Vagina (tissue), 2 donors: ENCODE measurements at regions not wholly inside any gene's neighbourhood (a gene's known extent, or its start where the extent isn't known, plus 50 kb on each side); places are given as distances from the start of the nearest gene placed in this dataset.

Source experiments
- DNase-seq, 2 donors: peaks; one replicate each; pipeline ENCODE4 v3.0.0-alpha.2; 2017; ENCODE audit errors: extremely low spot score in 2 of 2
- H3K27ac ChIP-seq: fragments of 200-600 bp; sonication (generic); one replicate; pipeline ENCODE4 v1.5.1; 2019
- H3K27me3 ChIP-seq: fragments of 200-600 bp; sonication (generic); one replicate; pipeline ENCODE4 v1.5.1; 2019
- H3K36me3 ChIP-seq, 2 donors: fragments of 200-600 bp; sonication (generic); one replicate each; pipeline ENCODE4 v1.5.1; 2017 to 2019
- H3K4me1 ChIP-seq: fragments of 200-600 bp; sonication (generic); one replicate; pipeline ENCODE4 v1.5.1; 2019
- H3K4me3 ChIP-seq, 2 donors: fragments of 200-600 bp; sonication (generic); 1 replicate in 1 of 2; 2 replicates in 1 of 2; pipeline ENCODE4 v1.5.1; 2016 to 2019
- H3K9me3 ChIP-seq: fragments of 200-600 bp; sonication (generic); one replicate; pipeline ENCODE4 v1.5.1; 2019
- CTCF ChIP-seq, 3 experiments: fragments of 450-650 bp in 2 of 3; fragments of 200-600 bp in 1 of 3; sonication (generic) in 1 of 3; IDR thresholded peaks; one replicate each; pipeline ENCODE4 v1.5.1; 2017 to 2019; ENCODE audit warnings: antibody characterized with exemption in 3 of 3, mild to moderate bottlenecking in 2 of 3, moderate library complexity in 2 of 3
- POLR2A ChIP-seq, 2 donors: fragments of 450-650 bp; IDR thresholded peaks; one replicate each; pipeline ENCODE4 v1.6.1; 2017; ENCODE audit warnings: antibody characterized with exemption in 2 of 2, mild to moderate bottlenecking in 2 of 2, moderate library complexity in 2 of 2
- POLR2AphosphoS5 ChIP-seq, 2 donors: sonication (generic); formaldehyde crosslinking; IDR thresholded peaks; one replicate each; pipeline ENCODE4 v1.9.0; 2017; ENCODE audit warnings: antibody characterized with exemption in 2 of 2, mild to moderate bottlenecking in 2 of 2, low read depth in 1 of 2; ENCODE audit not compliant: insufficient read depth in 1 of 2
- intact Hi-C: fragments of 100-400 bp; cut with DNase I; formaldehyde crosslinking; loops from one replicate; pipeline ENCODE4 v1.15.1; 2023

- Histone ChIP-seq H3K27ac (no peak overlapping the region), H3K4me3 (no peak overlapping the region), H3K9me3 (no peaks in the 10 kb centered on the region), H3K4me1 (no peaks in the 10 kb centered on the region), H3K27me3 (no peaks in the 10 kb centered on the region), H3K36me3 (no peaks in the 10 kb centered on the region)
- intact Hi-C loops: no loop called here
- peak; percentile 82 to 93 for DNase-seq
- no peak for TF ChIP-seq CTCF (IDR thresholded peaks at IDR 0.05)
- TF ChIP-seq POLR2AphosphoS5 (IDR thresholded peaks at IDR 0.05; ENCODE audit: insufficient read depth in 1 of 2, low read depth in 1 of 2): no peak
- TF ChIP-seq POLR2A (IDR thresholded peaks at IDR 0.05): no peak
Observed at GRCh38 chr22:47445212-47445611, 682.8 kb downstream of the TBC1D22A start.

- no peaks in the 10 kb centered on the region for H3K9me3 ChIP-seq
- TF ChIP-seq CTCF (IDR thresholded peaks at IDR 0.05): no peak
- no peak for TF ChIP-seq POLR2A (IDR thresholded peaks at IDR 0.05)
- TF ChIP-seq POLR2AphosphoS5 (IDR thresholded peaks at IDR 0.05; ENCODE audit: insufficient read depth in 1 of 2, low read depth in 1 of 2): no peak
- H3K27me3 ChIP-seq: no peaks in the 10 kb centered on the region
- DNase-seq: peak; percentile 34 to 77
- H3K4me3 ChIP-seq: no peak overlapping the region
- intact Hi-C loops: no loop called here
- no peaks in the 10 kb centered on the region for H3K4me1 ChIP-seq
- H3K27ac ChIP-seq: no peak overlapping the region
- no peaks in the 10 kb centered on the region for H3K36me3 ChIP-seq
Observed at GRCh38 chr22:47444746-47445065, 682.3 kb downstream of the TBC1D22A start.

- H3K4me1 ChIP-seq: no peaks in the 10 kb centered on the region
- TF ChIP-seq POLR2AphosphoS5 (IDR thresholded peaks at IDR 0.05; ENCODE audit: insufficient read depth in 1 of 2, low read depth in 1 of 2) (no peak), CTCF (IDR thresholded peaks at IDR 0.05) (no peak), POLR2A (IDR thresholded peaks at IDR 0.05) (no peak)
- intact Hi-C loops: no loop called here
- H3K9me3 ChIP-seq: no peaks in the 10 kb centered on the region
- DNase-seq: peak; percentile 72 to 79
- H3K27ac ChIP-seq: no peak overlapping the region
- no peaks in the 10 kb centered on the region for H3K27me3 ChIP-seq
- H3K36me3 ChIP-seq: no peaks in the 10 kb centered on the region
- no peak overlapping the region for H3K4me3 ChIP-seq
Observed at GRCh38 chr22:47443836-47444745, 681.6 kb downstream of the TBC1D22A start.

GRCh38 chr22:47442821-47443220 is 680.4 kb downstream of the TBC1D22A start:
- Histone ChIP-seq H3K27ac (no peak overlapping the region), H3K4me1 (no peaks in the 10 kb centered on the region), H3K9me3 (peaks cover 3% of the 10 kb centered on the region), H3K27me3 (no peaks in the 10 kb centered on the region), H3K36me3 (no peaks in the 10 kb centered on the region), H3K4me3 (no peak overlapping the region)
- intact Hi-C loops: no loop called here
- TF ChIP-seq CTCF (IDR thresholded peaks at IDR 0.05) (no peak), POLR2AphosphoS5 (IDR thresholded peaks at IDR 0.05; ENCODE audit: insufficient read depth in 1 of 2, low read depth in 1 of 2) (no peak), POLR2A (IDR thresholded peaks at IDR 0.05) (no peak)
- peak; percentile 62 to 64 for DNase-seq

GRCh38 chr22:47439643-47440265 is 677.3 kb downstream of the TBC1D22A start:
- TF ChIP-seq POLR2AphosphoS5 (IDR thresholded peaks at IDR 0.05; ENCODE audit: insufficient read depth in 1 of 2, low read depth in 1 of 2): no peak
- TF ChIP-seq POLR2A (IDR thresholded peaks at IDR 0.05): no peak
- no peak for TF ChIP-seq CTCF (IDR thresholded peaks at IDR 0.05)
- no peak overlapping the region for H3K4me3 ChIP-seq
- H3K9me3 ChIP-seq: peaks cover 5% of the 10 kb centered on the region
- no peaks in the 10 kb centered on the region for H3K4me1 ChIP-seq
- peak; percentile 11 to 40 for DNase-seq
- intact Hi-C loops: no loop called here
- H3K36me3 ChIP-seq: no peaks in the 10 kb centered on the region
- no peak overlapping the region for H3K27ac ChIP-seq
- H3K27me3 ChIP-seq: no peaks in the 10 kb centered on the region
